Mesothelial cell of epicardium (in vitro differentiated cells): ENCODE measurements at regions not wholly inside any gene's neighbourhood (a gene's known extent, or its start where the extent isn't known, plus 50 kb on each side); places are given as distances from the start of the nearest gene placed in this dataset.
A peak's percentile ranks its signal among the peaks of the same experiment; 100 is the strongest.

Experiments used
- DNase-seq, 2 experiments: peaks; one replicate each; pipeline ENCODE4 v3.0.0; 2021; ENCODE audit warnings: low spot score in 2 of 2; ENCODE audit not compliant: unreplicated experiment in 2 of 2
- H3K27ac Mint-ChIP-seq: 2 replicates; pipeline ENCODE4 v1.8.0; 2021; ENCODE audit warnings: mixed read lengths
- H3K27me3 Mint-ChIP-seq: 2 replicates; pipeline ENCODE4 v1.8.0; 2021; ENCODE audit warnings: low read depth, mixed read lengths
- H3K36me3 Mint-ChIP-seq: 2 replicates; pipeline ENCODE4 v1.8.0; 2021; ENCODE audit warnings: mixed read lengths
- H3K4me1 Mint-ChIP-seq: 2 replicates; pipeline ENCODE4 v1.8.0; 2021; ENCODE audit warnings: mixed read lengths
- H3K4me3 Mint-ChIP-seq: 2 replicates; pipeline ENCODE4 v1.8.0; 2021; ENCODE audit warnings: mild to moderate bottlenecking, moderate library complexity, mixed read lengths
- H3K9me3 Mint-ChIP-seq: 2 replicates; pipeline ENCODE4 v1.8.0; 2021; ENCODE audit warnings: mixed read lengths
- CTCF ChIP-seq: fragments of 200-600 bp; sonication (generic); IDR thresholded peaks from one replicate; pipeline ENCODE4 v1.5.0; 2021; ENCODE audit warnings: antibody characterized with exemption; ENCODE audit not compliant: unreplicated experiment

DNA sequence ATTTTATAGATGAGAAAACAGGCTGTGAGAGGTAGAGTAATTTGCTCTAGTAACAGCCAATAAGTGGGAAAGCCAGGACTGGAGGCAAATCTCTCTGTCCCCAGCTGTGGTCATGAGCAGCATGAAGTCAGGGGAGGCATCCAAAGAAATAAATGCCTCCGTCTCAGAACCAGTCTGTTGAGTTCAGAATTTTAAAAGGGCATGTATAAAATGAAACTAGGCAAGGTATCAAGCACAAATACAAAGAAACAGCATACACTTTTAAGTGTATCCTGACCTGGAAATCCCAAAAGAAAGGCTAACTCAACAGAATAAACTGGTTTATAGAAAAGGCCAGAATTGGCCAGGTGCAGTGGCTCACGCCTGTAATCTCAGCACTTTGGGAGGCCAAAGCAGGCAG is 120.0 kb upstream of the B3GALT2 start:
- TF ChIP-seq CTCF, result no peak
- no peaks in the 10 kb centered on the region for H3K36me3 Mint-ChIP-seq
- no peaks in the 10 kb centered on the region for H3K27me3 Mint-ChIP-seq
- H3K4me3 Mint-ChIP-seq, result no peak overlapping the region
- H3K9me3 Mint-ChIP-seq, result peaks cover 3% of the 10 kb centered on the region
- H3K4me1 Mint-ChIP-seq, result peaks cover 14% of the 10 kb centered on the region
- H3K27ac Mint-ChIP-seq, result peak overlapping the region; percentile 61
- DNase-seq, result no peak
